WERI-Rb-1 (cell line): ENCODE measurements at regions not wholly inside any gene's neighbourhood (a gene's known extent, or its start where the extent isn't known, plus 50 kb on each side); places are given as distances from the start of the nearest gene placed in this dataset.

Experiments
- DNase-seq: peaks from one replicate; pipeline ENCODE4 v3.0.0-alpha.2; 2020
- H3K27ac ChIP-seq: fragments of 250-450 bp; sonication (Bioruptor Pico); 2 replicates; pipeline ENCODE4 v1.5.1; 2020; ENCODE audit warnings: mild to moderate bottlenecking, moderate library complexity
- H3K27me3 ChIP-seq: fragments of 250-450 bp; sonication (Bioruptor Pico); 2 replicates; pipeline ENCODE4 v1.5.1; 2021; ENCODE audit warnings: mild to moderate bottlenecking, low read depth, moderate library complexity; ENCODE audit not compliant: insufficient read depth, severe bottlenecking
- H3K36me3 ChIP-seq: fragments of 250-450 bp; sonication (Bioruptor Pico); 2 replicates; pipeline ENCODE4 v1.5.1; 2020; ENCODE audit warnings: mild to moderate bottlenecking, moderate library complexity
- H3K4me3 ChIP-seq: 2 replicates; pipeline ENCODE4 v1.5.1; 2011; ENCODE audit warnings: low read depth, mild to moderate bottlenecking, control low read depth, low read length
- H3K9me3 ChIP-seq: fragments of 250-450 bp; sonication (Bioruptor Pico); 2 replicates; pipeline ENCODE4 v1.5.1; 2021; ENCODE audit warnings: mild to moderate bottlenecking, moderate library complexity; ENCODE audit not compliant: severe bottlenecking
- CTCF ChIP-seq: IDR thresholded peaks from 2 replicates; pipeline ENCODE4 v1.5.1; 2011; ENCODE audit warnings: low read depth, mild to moderate bottlenecking, control low read depth, inconsistent platforms, low read length

GRCh38 chr21:19508844-19509243 is 1105.3 kb upstream of the TMPRSS15 start:
- H3K4me3 ChIP-seq: no peak overlapping the region
- no peaks in the 10 kb centered on the region for H3K9me3 ChIP-seq
- H3K27me3 ChIP-seq: peaks cover 2% of the 10 kb centered on the region
- no peak for TF ChIP-seq CTCF
- no peak overlapping the region for H3K27ac ChIP-seq
- no peaks in the 10 kb centered on the region for H3K36me3 ChIP-seq
- DNase-seq: no peak

GRCh38 chr21:19510057-19510456 is 1106.5 kb upstream of the TMPRSS15 start:
- Histone ChIP-seq H3K9me3 (no peaks in the 10 kb centered on the region), H3K27me3 (peaks cover under 1% of the 10 kb centered on the region), H3K27ac (no peak overlapping the region), H3K36me3 (no peaks in the 10 kb centered on the region), H3K4me3 (no peak overlapping the region)
- TF ChIP-seq CTCF: no peak
- no peak for DNase-seq

- TF ChIP-seq CTCF: no peak
- no peak overlapping the region for H3K4me3 ChIP-seq
- no peak for DNase-seq
- H3K36me3 ChIP-seq: no peaks in the 10 kb centered on the region
- H3K27ac ChIP-seq: no peak overlapping the region
- no peaks in the 10 kb centered on the region for H3K9me3 ChIP-seq
- peaks cover 5% of the 10 kb centered on the region for H3K27me3 ChIP-seq
Measured at GRCh38 chr21:19510653-19511052, 1107.1 kb upstream of the TMPRSS15 start.

- H3K36me3 ChIP-seq: no peaks in the 10 kb centered on the region
- H3K9me3 ChIP-seq: no peaks in the 10 kb centered on the region
- H3K4me3 ChIP-seq: no peak overlapping the region
- TF ChIP-seq CTCF: no peak
- peaks cover 23% of the 10 kb centered on the region for H3K27me3 ChIP-seq
- DNase-seq: no peak
- H3K27ac ChIP-seq: no peak overlapping the region
Measured at GRCh38 chr21:19522381-19522780, 1118.8 kb upstream of the TMPRSS15 start.

GRCh38 chr21:19523061-19523460 is 1119.5 kb upstream of the TMPRSS15 start:
- H3K27ac ChIP-seq: no peak overlapping the region
- TF ChIP-seq CTCF: no peak

GRCh38 chr21:19523746-19524145 is 1120.2 kb upstream of the TMPRSS15 start:
- Histone ChIP-seq H3K36me3 (no peaks in the 10 kb centered on the region), H3K27me3 (peaks cover 16% of the 10 kb centered on the region), H3K9me3 (no peaks in the 10 kb centered on the region), H3K27ac (no peak overlapping the region), H3K4me3 (no peak overlapping the region)
- DNase-seq: no peak
- TF ChIP-seq CTCF: no peak

More at GRCh38 chr21:19523061-19523460, 1119.5 kb upstream of the TMPRSS15 start:
- Histone ChIP-seq H3K4me3 (no peak overlapping the region), H3K27me3 (peaks cover 21% of the 10 kb centered on the region), H3K9me3 (no peaks in the 10 kb centered on the region), H3K36me3 (no peaks in the 10 kb centered on the region)
- DNase-seq: no peak
